Smooth muscle cell (in vitro differentiated cells): ENCODE measurements at regions not wholly inside any gene's neighbourhood (a gene's known extent, or its start where the extent isn't known, plus 50 kb on each side); places are given as distances from the start of the nearest gene placed in this dataset.

Experiments used
- DNase-seq: peaks from one replicate; lab custom pipeline; 2025; ENCODE audit not compliant: unreplicated experiment; lab: John Stamatoyannopoulos, UW
- H2AFZ ChIP-seq: fragments of 200-600 bp; sonication (generic); 2 replicates; pipeline ENCODE4 v1.6.0; 2016; ENCODE audit warnings: antibody characterized with exemption, low read depth, mild to moderate bottlenecking
- H3F3A ChIP-seq: fragments of 200-600 bp; sonication (generic); 2 replicates; pipeline ENCODE4 v1.6.0; 2017; ENCODE audit warnings: antibody characterized with exemption, low read depth
- H3K27ac ChIP-seq: fragments of 200-600 bp; sonication (generic); 2 replicates; pipeline ENCODE4 v1.5.1; 2016; ENCODE audit warnings: low read depth, mild to moderate bottlenecking
- H3K27me3 ChIP-seq: fragments of 200-600 bp; sonication (generic); 2 replicates; pipeline ENCODE4 v1.6.1; 2016; ENCODE audit warnings: low read depth, mild to moderate bottlenecking
- H3K36me3 ChIP-seq: fragments of 200-600 bp; sonication (generic); 2 replicates; pipeline ENCODE4 v1.5.1; 2016; ENCODE audit warnings: low read depth
- H3K4me1 ChIP-seq: fragments of 200-600 bp; sonication (generic); 2 replicates; pipeline ENCODE4 v1.5.1; 2016; ENCODE audit warnings: low read depth
- H3K4me2 ChIP-seq: fragments of 200-600 bp; sonication (generic); 2 replicates; pipeline ENCODE4 v1.6.0; 2016; ENCODE audit warnings: mild to moderate bottlenecking
- H3K4me3 ChIP-seq: fragments of 200-600 bp; sonication (generic); 2 replicates; pipeline ENCODE4 v1.5.1; 2016; ENCODE audit warnings: mild to moderate bottlenecking
- H3K79me2 ChIP-seq: fragments of 200-600 bp; sonication (generic); 2 replicates; pipeline ENCODE4 v1.6.0; 2016; ENCODE audit warnings: low read depth, mild to moderate bottlenecking
- H3K9ac ChIP-seq: fragments of 200-600 bp; sonication (generic); 2 replicates; pipeline ENCODE4 v1.6.0; 2016; ENCODE audit warnings: low read depth
- H3K9me3 ChIP-seq: fragments of 200-600 bp; sonication (generic); replicated peaks from 2 replicates; pipeline ENCODE4 v1.5.1; 2016; ENCODE audit warnings: low read depth
- H4K20me1 ChIP-seq: fragments of 200-600 bp; sonication (generic); 2 replicates; pipeline ENCODE4 v1.6.0; 2016; ENCODE audit warnings: low read depth
- CTCF ChIP-seq: fragments of 200-600 bp; sonication (generic); IDR thresholded peaks from 2 replicates; pipeline ENCODE4 v1.5.1; 2017; ENCODE audit warnings: borderline replicate concordance, mild to moderate bottlenecking, antibody characterized with exemption; ENCODE audit not compliant: insufficient read depth, poor library complexity, severe bottlenecking
- WGBS: methylation state at CpG from one replicate; pipeline ENCODE4 v1.1.7; 2016; ENCODE audit warnings: low lambda C conversion rate; 5-methylcytosine and 5-hydroxymethylcytosine counted together

GRCh38 chr5:63306909-63307308, 655.3 kb downstream of the HTR1A start:
- no peak for DNase-seq

DNA sequence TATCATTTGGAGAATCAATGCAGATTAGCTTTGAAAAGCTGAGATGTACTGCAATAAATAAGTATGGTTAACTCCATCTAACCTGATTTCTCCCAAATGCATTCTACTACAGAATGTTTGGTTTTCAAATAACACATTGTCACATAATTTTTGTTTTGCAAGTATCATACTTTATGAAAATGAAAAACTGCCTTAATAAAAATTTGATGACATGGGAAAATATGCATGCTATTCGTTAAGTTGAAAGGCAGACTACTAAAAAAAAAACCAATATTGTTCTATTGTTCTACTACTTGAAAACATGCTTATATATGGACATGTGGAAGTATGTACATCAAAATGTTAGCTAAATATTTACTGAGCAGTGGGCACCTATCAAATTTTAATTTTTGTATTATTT, 668.9 kb downstream of the HTR1A start:
- 91% methylated on average over 1 of the region's 1 CpG for WGBS
- Histone ChIP-seq H3K36me3 (no peaks in the 10 kb centered on the region), H3K27ac (no peak overlapping the region), H3K79me2 (no peaks in the 10 kb centered on the region), H3K4me1 (no peaks in the 10 kb centered on the region), H3K4me3 (no peak overlapping the region), H3K9ac (no peak overlapping the region), H2AFZ (no peak overlapping the region), H3K27me3 (no peaks in the 10 kb centered on the region), H3K9me3 (no peaks in the 10 kb centered on the region), H3F3A (no peaks in the 10 kb centered on the region), H3K4me2 (no peak overlapping the region), H4K20me1 (no peaks in the 10 kb centered on the region)
- no peak for TF ChIP-seq CTCF
- DNase-seq = no peak

More at GRCh38 chr5:63306909-63307308, 655.3 kb downstream of the HTR1A start:
- WGBS = 48% methylated on average over 1 of the region's 1 CpG
- no peaks in the 10 kb centered on the region for H4K20me1 ChIP-seq
- H3K79me2 ChIP-seq = no peaks in the 10 kb centered on the region
- no peak overlapping the region for H3K27ac ChIP-seq
- no peaks in the 10 kb centered on the region for H3K9me3 ChIP-seq
- no peak for TF ChIP-seq CTCF
- no peaks in the 10 kb centered on the region for H3F3A ChIP-seq
- peaks cover 4% of the 10 kb centered on the region for H3K27me3 ChIP-seq
- no peak overlapping the region for H2AFZ ChIP-seq
- H3K4me3 ChIP-seq = no peak overlapping the region
- no peak overlapping the region for H3K4me2 ChIP-seq
- H3K36me3 ChIP-seq = no peaks in the 10 kb centered on the region
- no peak overlapping the region for H3K9ac ChIP-seq
- no peaks in the 10 kb centered on the region for H3K4me1 ChIP-seq

DNA sequence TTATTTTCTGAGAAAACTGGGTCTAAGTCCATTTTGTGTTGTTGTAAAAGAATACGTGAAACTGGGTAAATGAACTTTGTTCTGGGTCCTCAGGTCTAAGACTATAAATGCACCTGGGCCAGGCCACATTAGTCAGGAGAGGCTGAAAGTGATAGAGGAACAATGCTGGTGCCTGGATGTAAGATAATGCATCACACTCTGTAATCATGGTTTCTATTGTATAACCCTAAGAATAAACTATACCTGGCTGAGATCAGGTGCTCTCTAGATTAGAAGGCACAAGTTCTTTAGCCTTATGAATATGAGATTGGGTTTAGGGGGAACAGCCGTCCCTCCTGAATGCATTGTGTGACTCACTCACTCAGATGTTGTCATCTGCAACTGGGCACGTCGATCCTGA, 675.5 kb downstream of the HTR1A start:
- Histone ChIP-seq H3K9ac (no peak overlapping the region), H3K4me1 (no peaks in the 10 kb centered on the region), H3K79me2 (no peaks in the 10 kb centered on the region), H3K4me3 (no peak overlapping the region), H3K4me2 (no peak overlapping the region), H3K27me3 (peaks cover 4% of the 10 kb centered on the region), H3K27ac (no peak overlapping the region), H3K9me3 (no peaks in the 10 kb centered on the region), H4K20me1 (no peaks in the 10 kb centered on the region), H2AFZ (no peak overlapping the region), H3K36me3 (no peaks in the 10 kb centered on the region), H3F3A (no peaks in the 10 kb centered on the region)
- no peak for DNase-seq
- WGBS = 84% methylated on average over 4 of the region's 4 CpGs
- no peak for TF ChIP-seq CTCF

- H2AFZ ChIP-seq = no peak overlapping the region
- H3K36me3 ChIP-seq = no peaks in the 10 kb centered on the region
- peaks cover 3% of the 10 kb centered on the region for H3F3A ChIP-seq
- WGBS = 92% methylated on average over 2 of the region's 2 CpGs
- no peak for TF ChIP-seq CTCF
- H3K4me1 ChIP-seq = peaks cover 8% of the 10 kb centered on the region
- peak overlapping the region; percentile 96 for H3K27ac ChIP-seq
- H3K27me3 ChIP-seq = no peaks in the 10 kb centered on the region
- no peak overlapping the region for H3K9ac ChIP-seq
- no peak overlapping the region for H3K4me2 ChIP-seq
- H4K20me1 ChIP-seq = no peaks in the 10 kb centered on the region
- no peak for DNase-seq
- H3K9me3 ChIP-seq = no peaks in the 10 kb centered on the region
- no peaks in the 10 kb centered on the region for H3K79me2 ChIP-seq
- H3K4me3 ChIP-seq = no peak overlapping the region
These were observed 684.8 kb downstream of the LRRC70 start for GRCh38 chr5:63263411-63263810.
